Heart left ventricle (tissue), 16 donors: ENCODE measurements at regions not wholly inside any gene's neighbourhood (a gene's known extent, or its start where the extent isn't known, plus 50 kb on each side); places are given as distances from the start of the nearest gene placed in this dataset.
A peak's percentile ranks its signal among the peaks of the same experiment; 100 is the strongest.

Source experiments
- ATAC-seq, 4 donors: fragments of 200-7000 bp; cut with Tn5 transposase; one replicate each; pipeline ENCODE4 v1.9.1; 2020 to 2022; ENCODE audit warnings: moderate library complexity in 4 of 4, mild to moderate bottlenecking in 3 of 4, moderate number of reproducible peaks in 1 of 4
- DNase-seq, 5 donors: peaks; one replicate each; pipeline ENCODE4 v3.0.0-alpha.2; 2020
- H3K27ac ChIP-seq, 12 donors: fragments of 200-600 bp; sonication (generic) in 4 of 12; one replicate each; pipeline versions ENCODE4 v1.5.0 to v1.8.0; 2016 to 2022; ENCODE audit warnings: mild to moderate bottlenecking in 2 of 12
- H3K27me3 ChIP-seq, 9 donors: fragments of 200-600 bp; sonication (generic) in 2 of 9; one replicate each; pipeline versions ENCODE4 v1.5.1 to v1.8.0; 2016 to 2022; ENCODE audit warnings: mild to moderate bottlenecking in 3 of 9
- H3K36me3 ChIP-seq, 9 donors: fragments of 200-600 bp; sonication (generic) in 2 of 9; one replicate each; pipeline versions ENCODE4 v1.5.0 to v1.8.0; 2018 to 2022; ENCODE audit warnings: mild to moderate bottlenecking in 2 of 9
- H3K4me1 ChIP-seq, 12 donors: fragments of 200-600 bp; sonication (generic) in 4 of 12; one replicate each; pipeline versions ENCODE4 v1.5.0 to v1.8.0; 2016 to 2022; ENCODE audit warnings: mild to moderate bottlenecking in 3 of 12
- H3K4me3 ChIP-seq, 12 donors: fragments of 200-600 bp; sonication (generic) in 4 of 12; one replicate each; pipeline versions ENCODE4 v1.5.0 to v1.8.0; 2017 to 2022; ENCODE audit warnings: mild to moderate bottlenecking in 9 of 12, moderate library complexity in 4 of 12
- H3K9me3 ChIP-seq, 12 donors: fragments of 200-600 bp; sonication (generic) in 4 of 12; one replicate each; pipeline versions ENCODE4 v1.5.0 to v1.8.0; 2016 to 2022; ENCODE audit warnings: mild to moderate bottlenecking in 1 of 12
- CTCF ChIP-seq, 12 donors: fragments of 200-600 bp; sonication (generic) in 4 of 12; IDR thresholded peaks; one replicate each; pipeline versions ENCODE4 v1.5.0 to v1.8.0; 2018 to 2022; ENCODE audit warnings: antibody characterized with exemption in 12 of 12, mild to moderate bottlenecking in 5 of 12
- POLR2A ChIP-seq, 2 donors: fragments of 450-650 bp; IDR thresholded peaks; one replicate each; pipeline ENCODE4 v1.6.1; 2017; ENCODE audit warnings: antibody characterized with exemption in 2 of 2, mild to moderate bottlenecking in 2 of 2, moderate library complexity in 2 of 2
- WGBS, 4 donors: extraction: QIAGEN DNeasy Blood & Tissue Kit in 2 of 4; methylation state at CpG; one replicate each; pipeline versions ENCODE4 v1.1.5 to v1.1.7; 2013 to 2018; 5-methylcytosine and 5-hydroxymethylcytosine counted together
- intact Hi-C, 10 donors: fragments of 100-400 bp; cut with DNase I; formaldehyde crosslinking; loops; one replicate each; pipeline versions ENCODE4 v1.11.1 to v1.14.2; 2022
- donor health status: ischemic (EF 13 %, LVEDD 7.1; RV severe dilation, severe dysfunction).
- donor health status: healthy with polysubstance abuse.
- donor health status: DM: no; HTN: yes; CAD: no.
- donor health status: DM: no; HTN: no; CAD: no.
- donor health status: ischemic (EF 25% LVEDD 6.9; RV normal size, moderate dysfunction).
- donor health status: ischemic (EF 25% LVEDD 5.7; RV mildly dilated, moderate dysfunction).
- donor health status: healthy.
- donor health status: DM: yes; HTN: yes; CAD: no.
- donor health status: ischemic (EF 35%, LVEDD 5.7; RV mildly dilated, moderate dysfunction).
- donor health status: nonischemic (EF 11% LVEDD 7.7; RV severe dilation, severe dysfunction).
- donor health status: DM: yes; HTN: yes; CAD: no.
- donor health status: PGD.
- donor health status: ischemic (EF 29% LVEDD 5.4; RV normal size, mild dysfunction).
- donor health status: nonischemic (EF 23%, LVEDD 6.1; RV moderate dilation, normal function).

GRCh38 chr14:99033951-99034350 lies 238.0 kb downstream of the BCL11B start:
- 77 to 85% (median 82%) methylated on average over 9 of the region's 9 CpGs for WGBS, 4 donors
- H3K36me3 ChIP-seq = no peaks in the 10 kb centered on the region
- no peaks in the 10 kb centered on the region for H3K9me3 ChIP-seq
- peaks cover 0 to 14% (median 6%) of the 10 kb centered on the region in 12 donors for H3K4me1 ChIP-seq
- no peak overlapping the region for H3K27ac ChIP-seq
- DNase-seq (no peak), ATAC-seq (no peak)
- intact Hi-C loops = no loop called here
- TF ChIP-seq POLR2A (IDR thresholded peaks at IDR 0.05) (no peak), CTCF (IDR thresholded peaks at IDR 0.05) (no peak)
- H3K27me3 ChIP-seq = peaks cover 0 to 7% (median 0%) of the 10 kb centered on the region in 9 donors
- H3K4me3 ChIP-seq = no peak overlapping the region

DNA sequence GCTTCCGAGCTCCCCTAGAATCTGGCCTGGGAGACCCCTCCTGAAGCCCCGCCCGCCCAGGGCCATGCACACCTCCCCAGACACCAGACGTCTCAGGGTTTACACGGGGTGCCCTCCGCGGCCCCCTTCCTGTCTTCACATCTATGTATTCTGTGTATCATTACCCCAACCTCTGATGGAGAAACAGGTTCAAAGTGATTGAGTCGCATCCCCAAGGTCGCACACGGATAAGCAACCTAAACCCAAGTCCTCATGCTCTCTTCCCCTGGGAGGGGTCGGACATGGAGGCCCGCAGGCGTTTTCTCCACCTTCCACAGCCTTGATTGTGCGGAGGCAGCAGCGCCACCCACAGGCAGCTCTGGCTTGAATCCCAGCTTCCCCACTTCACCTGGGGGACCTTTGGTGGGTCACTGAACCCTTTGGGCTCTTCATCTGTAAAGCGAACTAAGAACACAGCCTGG lies 237.3 kb downstream of the BCL11B start:
- peaks cover 0 to 2% (median 0%) of the 10 kb centered on the region in 9 donors for H3K27me3 ChIP-seq
- peak overlapping the region in 1 of 12 donors; percentile 75 for H3K27ac ChIP-seq
- TF ChIP-seq CTCF (IDR thresholded peaks at IDR 0.05) (no peak), POLR2A (IDR thresholded peaks at IDR 0.05) (no peak)
- ATAC-seq = no peak
- H3K9me3 ChIP-seq = no peaks in the 10 kb centered on the region
- intact Hi-C loops = no loop called here
- H3K4me1 ChIP-seq = peaks cover 0 to 14% (median 6%) of the 10 kb centered on the region in 12 donors
- DNase-seq = no peak
- H3K36me3 ChIP-seq = no peaks in the 10 kb centered on the region
- H3K4me3 ChIP-seq = peak overlapping the region in 1 of 12 donors; percentile 53
- 84 to 90% (median 87%) methylated on average over 16 of the region's 16 CpGs for WGBS, 4 donors

DNA sequence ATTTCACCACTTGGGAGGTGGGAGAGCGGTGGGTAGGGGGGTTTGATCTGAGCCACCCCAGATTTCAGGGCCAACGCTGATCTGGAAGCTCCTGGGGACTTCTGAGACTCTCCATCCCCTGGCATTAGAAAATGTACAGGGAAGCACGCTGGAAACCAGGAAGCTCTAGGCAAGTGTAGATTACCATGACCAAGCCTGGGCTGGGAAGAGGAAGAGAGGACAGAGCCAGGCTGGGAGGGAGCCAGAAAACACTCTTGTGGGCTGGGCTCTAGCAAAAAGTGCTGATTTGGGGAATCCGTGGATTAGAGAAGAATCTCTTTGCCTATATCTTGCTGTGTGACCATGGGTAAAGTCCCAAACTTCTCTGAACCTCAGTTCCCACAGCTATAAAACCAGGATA lies 236.7 kb downstream of the BCL11B start:
- ATAC-seq (peak in 3 of 4 donors; percentile 40 to 67 (median 62)), DNase-seq (peak in 4 of 5 donors; percentile 43 to 65 (median 54))
- Histone ChIP-seq H3K9me3 (no peaks in the 10 kb centered on the region), H3K4me1 (peaks cover 0 to 14% (median 6%) of the 10 kb centered on the region in 12 donors), H3K4me3 (peak overlapping the region in 2 of 12 donors; percentile 35 to 53), H3K27me3 (no peaks in the 10 kb centered on the region), H3K36me3 (no peaks in the 10 kb centered on the region), H3K27ac (peak overlapping the region in 3 of 12 donors; percentile 26 to 86 (median 33))
- 55 to 67% (median 63%) methylated on average over 4 of the region's 4 CpGs for WGBS, 4 donors
- no peak for TF ChIP-seq CTCF (IDR thresholded peaks at IDR 0.05)
- TF ChIP-seq POLR2A (IDR thresholded peaks at IDR 0.05) = no peak
- intact Hi-C loops = no loop called here

DNA sequence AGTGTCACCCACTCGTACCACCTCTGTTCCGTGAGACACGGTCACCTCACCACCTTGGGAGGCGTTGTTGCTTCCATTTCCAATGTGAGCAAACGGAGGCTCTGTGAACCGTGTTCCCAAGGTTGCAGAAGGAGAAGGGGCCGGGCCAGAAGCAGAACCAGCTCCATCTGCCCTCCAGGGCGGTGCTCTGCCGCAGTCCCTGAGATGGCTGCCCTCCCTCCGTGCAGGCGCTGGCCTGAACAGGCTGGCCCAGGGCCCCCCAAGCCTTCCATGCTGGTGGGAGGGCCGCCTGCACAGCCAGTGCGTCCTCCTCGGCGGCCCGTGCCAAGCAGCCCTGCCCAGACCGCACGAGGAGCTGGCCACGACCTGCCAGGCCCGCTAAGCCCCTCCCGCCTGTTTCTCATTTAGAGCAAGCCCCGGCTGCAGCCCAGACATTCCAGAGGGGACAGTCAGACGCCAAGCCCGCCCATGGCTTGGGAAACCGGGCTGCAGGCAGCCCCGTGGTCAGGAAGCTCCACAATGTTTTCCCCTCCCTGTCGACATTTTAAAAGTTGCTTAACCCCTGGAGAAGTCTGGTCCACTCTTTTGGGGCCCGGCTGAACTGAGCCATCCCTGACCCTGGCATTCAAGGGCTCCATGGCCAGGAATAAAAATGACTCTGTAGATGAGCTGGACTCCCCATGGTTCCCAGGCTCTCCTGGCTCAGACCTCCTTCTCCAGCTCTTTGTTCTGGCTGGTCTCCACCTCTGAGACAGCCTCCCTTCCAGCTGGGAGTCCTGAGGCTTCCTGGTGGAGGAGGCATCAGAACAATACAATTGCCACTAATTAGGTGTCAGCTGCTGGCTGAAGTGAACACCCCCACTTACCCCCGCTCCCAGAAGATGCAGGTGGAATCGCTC lies 236.0 kb downstream of the BCL11B start:
- H3K36me3 ChIP-seq = no peaks in the 10 kb centered on the region
- peaks cover 0 to 14% (median 6%) of the 10 kb centered on the region in 12 donors for H3K4me1 ChIP-seq
- H3K27me3 ChIP-seq = no peaks in the 10 kb centered on the region
- peak overlapping the region in 7 of 12 donors; percentile 11 to 86 (median 16) for H3K27ac ChIP-seq
- WGBS, 4 donors = 30 to 36% (median 34%) methylated on average over 22 to 30 of the region's 30 CpGs
- intact Hi-C loops = no loop called here
- TF ChIP-seq POLR2A (IDR thresholded peaks at IDR 0.05) = no peak
- TF ChIP-seq CTCF (IDR thresholded peaks at IDR 0.05) = no peak
- ATAC-seq (peak; percentile 83 to 96 (median 94)), DNase-seq (peak; percentile 64 to 89 (median 87))
- H3K9me3 ChIP-seq = no peaks in the 10 kb centered on the region
- H3K4me3 ChIP-seq = peak overlapping the region in 7 of 12 donors; percentile 7 to 53 (median 32)
